ENCODE measurements at regions not wholly inside any gene's neighbourhood (a gene's known extent, or its start where the extent isn't known, plus 50 kb on each side); places are given as distances from the start of the nearest gene placed in this dataset.

DNA sequence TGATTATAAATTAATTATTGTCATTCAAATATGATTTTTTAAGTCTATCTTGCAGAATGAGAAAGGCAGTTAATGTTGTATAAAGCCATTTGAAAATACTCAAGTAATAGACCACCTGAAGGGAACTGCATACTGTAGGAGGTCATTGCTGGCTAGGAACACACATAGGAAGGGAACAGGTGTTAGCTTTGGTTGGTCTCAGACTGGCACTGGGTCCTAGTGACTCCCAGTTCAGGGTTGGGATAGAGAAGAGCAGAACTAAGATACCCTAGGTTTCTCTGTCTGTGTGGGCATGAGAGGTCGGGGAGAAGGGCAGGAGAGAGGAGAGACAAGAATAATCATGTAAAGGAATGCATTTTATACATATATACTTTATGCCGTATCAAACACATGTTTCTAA lies 559.0 kb upstream of the GOLIM4 start:
- TF ChIP-seq, protein P1, sequence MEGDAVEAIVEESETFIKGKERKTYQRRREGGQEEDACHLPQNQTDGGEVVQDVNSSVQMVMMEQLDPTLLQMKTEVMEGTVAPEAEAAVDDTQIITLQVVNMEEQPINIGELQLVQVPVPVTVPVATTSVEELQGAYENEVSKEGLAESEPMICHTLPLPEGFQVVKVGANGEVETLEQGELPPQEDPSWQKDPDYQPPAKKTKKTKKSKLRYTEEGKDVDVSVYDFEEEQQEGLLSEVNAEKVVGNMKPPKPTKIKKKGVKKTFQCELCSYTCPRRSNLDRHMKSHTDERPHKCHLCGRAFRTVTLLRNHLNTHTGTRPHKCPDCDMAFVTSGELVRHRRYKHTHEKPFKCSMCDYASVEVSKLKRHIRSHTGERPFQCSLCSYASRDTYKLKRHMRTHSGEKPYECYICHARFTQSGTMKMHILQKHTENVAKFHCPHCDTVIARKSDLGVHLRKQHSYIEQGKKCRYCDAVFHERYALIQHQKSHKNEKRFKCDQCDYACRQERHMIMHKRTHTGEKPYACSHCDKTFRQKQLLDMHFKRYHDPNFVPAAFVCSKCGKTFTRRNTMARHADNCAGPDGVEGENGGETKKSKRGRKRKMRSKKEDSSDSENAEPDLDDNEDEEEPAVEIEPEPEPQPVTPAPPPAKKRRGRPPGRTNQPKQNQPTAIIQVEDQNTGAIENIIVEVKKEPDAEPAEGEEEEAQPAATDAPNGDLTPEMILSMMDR (IDR thresholded peaks at IDR 0.05; ENCODE audit: insufficient read depth, low read length, poor library complexity, severe bottlenecking) = no peak
- no peak for TF ChIP-seq EZH2phosphoT487 (conservative IDR thresholded peaks at IDR 0.05; ENCODE audit: low read length)
